Fibroblast of skin of right quadriceps (primary cell): ENCODE measurements at regions not wholly inside any gene's neighbourhood (a gene's known extent, or its start where the extent isn't known, plus 50 kb on each side); places are given as distances from the start of the nearest gene placed in this dataset.
A peak's percentile ranks its signal among the peaks of the same experiment; 100 is the strongest.
"Not testable (repeated sequence)": the region's sequence is repeated elsewhere in the genome, so short reads cannot be mapped to it uniquely, and the experiment has no call there.

Experiments
- DNase-seq: peaks from one replicate; pipeline ENCODE4 v3.0.0-alpha.2; 2013

- DNase-seq = no peak
Measured at GRCh38 chrX:45527834-45528233, 327.2 kb upstream of the DIPK2B start.

GRCh38 chrX:45524805-45525204 is 324.1 kb upstream of the DIPK2B start:
- DNase-seq = no peak

DNA sequence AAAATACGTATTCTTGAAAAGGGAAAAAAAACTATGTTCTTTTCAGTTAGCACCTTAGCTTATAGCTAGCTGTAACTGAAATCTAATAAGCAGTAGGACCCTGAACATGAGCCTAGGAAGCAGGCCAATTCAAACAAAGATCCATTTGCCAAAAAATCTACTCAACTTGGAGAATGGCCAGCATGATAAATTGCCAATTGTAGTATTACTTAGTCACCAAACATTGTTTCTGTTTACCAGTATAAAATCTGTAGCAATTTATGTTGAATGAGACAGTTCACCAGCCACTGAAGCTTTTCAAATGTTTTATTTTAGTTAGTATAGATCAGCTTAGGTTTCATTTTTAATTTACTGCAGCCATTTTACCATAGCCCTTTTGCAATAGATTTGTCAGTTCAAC is 323.6 kb upstream of the DIPK2B start:
- DNase-seq = peak; percentile 73

GRCh38 chrX:45518552-45518951 is 317.9 kb upstream of the DIPK2B start:
- no peak for DNase-seq

GRCh38 chrX:45517090-45517973 is 316.7 kb upstream of the DIPK2B start:
- DNase-seq = peak; percentile 85

- peak; percentile 91 for DNase-seq
Measured at GRCh38 chrX:45515262-45516215, 314.9 kb upstream of the DIPK2B start.

- DNase-seq = no peak
Measured at GRCh38 chrX:45513042-45513441, 312.4 kb upstream of the DIPK2B start.

- peak; percentile 72 for DNase-seq
Measured at GRCh38 chrX:45508454-45508853, 307.8 kb upstream of the DIPK2B start.

GRCh38 chrX:45506149-45506730 is 305.6 kb upstream of the DIPK2B start:
- no peak for DNase-seq

DNA sequence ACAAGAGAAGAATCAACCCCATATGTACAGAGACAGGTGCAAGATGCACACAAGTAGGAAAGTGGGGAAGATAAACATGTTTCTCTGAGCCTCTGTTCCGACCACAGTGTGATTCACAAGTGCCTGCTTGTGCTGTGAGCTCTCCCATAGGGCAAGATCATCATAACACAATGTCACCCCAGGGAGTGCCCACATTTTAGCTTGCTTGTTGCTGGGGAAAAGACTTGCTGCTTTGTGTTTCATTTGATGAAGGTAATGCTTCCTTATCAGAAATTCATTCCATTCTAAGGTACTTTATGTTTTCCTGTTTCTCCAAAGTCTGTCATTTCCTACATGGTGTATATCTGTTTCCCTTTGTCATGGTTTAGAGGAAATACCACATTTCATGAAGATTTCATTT is 304.5 kb upstream of the DIPK2B start:
- DNase-seq = peak; percentile 54

GRCh38 chrX:45503787-45504362 is 303.2 kb upstream of the DIPK2B start:
- DNase-seq = not testable (repeated sequence)

DNA sequence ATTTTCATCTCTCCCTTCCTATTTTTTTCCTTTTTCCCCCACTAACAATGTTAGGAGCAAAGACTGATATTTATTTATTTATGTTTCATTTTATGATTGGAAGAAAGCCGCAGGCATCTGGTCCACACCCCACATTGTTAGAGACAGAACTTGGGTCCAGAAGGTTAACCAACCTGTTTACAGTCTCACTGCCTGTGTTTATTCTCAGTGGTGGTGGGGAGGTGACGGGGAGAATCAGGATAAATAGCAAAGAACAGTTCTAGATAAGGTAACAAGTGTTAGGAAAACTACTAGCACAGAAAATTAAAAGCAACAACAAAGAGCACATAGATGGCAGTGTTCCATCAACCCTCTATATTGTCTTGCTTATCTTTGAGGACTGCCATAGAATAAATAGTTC is 301.7 kb upstream of the DIPK2B start:
- DNase-seq = no peak

DNA sequence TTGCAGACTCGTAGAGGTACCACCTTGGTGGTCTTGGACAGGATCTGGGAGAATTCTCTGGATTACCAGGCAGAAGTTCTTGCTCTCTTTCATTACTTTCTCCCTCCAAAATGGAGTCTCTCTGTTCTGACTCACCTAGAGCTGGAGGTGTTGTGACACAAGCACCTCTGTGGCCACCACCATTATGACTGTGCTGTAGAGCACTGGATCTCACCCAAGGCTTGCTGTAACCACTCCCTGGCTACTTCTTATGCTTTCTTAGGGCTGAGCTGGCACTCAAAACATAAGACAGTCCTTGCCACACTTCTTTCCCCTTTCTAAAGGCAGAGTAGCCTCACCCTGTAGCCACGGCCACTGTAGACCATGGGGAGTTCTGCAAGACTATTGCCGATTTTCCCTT is 296.6 kb upstream of the DIPK2B start:
- DNase-seq = no peak

- DNase-seq = peak; percentile 41
Measured at GRCh38 chrX:45485719-45486118, 285.0 kb upstream of the DIPK2B start.

DNA sequence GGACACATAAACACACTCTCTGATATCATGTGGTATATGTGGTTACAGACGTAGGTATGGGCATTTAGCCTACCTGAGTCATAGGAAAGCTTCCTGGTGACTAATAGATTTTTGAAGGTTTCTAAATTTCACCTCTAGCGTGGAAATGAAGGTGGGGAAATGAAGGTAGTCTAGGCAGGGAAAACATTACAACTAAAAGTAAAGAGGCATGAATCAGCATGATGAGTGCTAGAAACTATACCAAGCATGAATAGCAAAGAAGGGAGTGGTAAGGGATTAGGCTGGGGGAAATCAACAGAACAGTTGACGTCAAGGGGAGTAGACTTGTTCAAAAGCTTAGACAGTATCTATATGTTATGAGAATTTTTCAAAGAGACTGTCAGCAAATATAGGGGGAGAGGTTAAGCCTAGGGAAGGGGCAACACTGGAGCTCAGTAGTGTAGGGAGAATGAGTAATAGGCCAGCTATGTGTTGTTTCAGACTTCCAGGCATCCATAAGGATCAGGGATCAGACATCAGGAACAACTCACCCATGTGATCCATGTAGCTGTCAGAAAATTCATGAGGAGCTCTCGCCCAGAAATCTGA is 279.3 kb upstream of the DIPK2B start:
- DNase-seq = peak; percentile 97

DNA sequence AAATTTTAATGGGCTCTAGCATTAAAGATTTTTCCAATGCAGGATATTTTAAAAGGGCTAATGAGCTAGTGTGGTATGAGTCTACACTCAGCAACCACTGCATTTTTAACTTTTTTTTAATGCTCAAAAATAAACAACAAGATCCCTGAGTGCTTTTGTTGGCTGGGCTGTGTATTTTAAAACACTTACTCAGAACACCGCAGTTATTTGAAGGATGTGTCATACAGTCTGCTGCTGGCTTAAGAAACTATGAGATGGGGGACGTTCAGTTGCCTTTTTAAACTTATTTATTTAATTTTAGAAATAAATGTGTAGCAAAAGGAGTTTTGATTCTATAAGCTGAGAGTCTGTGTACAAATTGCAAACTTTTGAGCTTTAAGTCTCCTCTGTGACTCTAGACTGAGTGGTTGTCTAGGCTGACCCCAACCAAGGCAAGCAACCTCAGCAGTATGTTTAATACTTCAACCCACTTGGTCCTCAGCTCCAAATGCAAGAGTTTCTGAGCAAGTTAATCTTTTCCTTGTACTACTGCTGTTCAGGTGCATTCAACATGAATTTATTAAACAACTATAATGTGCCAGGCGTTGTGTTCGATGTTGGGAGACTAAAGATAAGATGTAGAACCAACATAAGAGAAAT is 278.6 kb upstream of the DIPK2B start:
- DNase-seq = peak; percentile 94

DNA sequence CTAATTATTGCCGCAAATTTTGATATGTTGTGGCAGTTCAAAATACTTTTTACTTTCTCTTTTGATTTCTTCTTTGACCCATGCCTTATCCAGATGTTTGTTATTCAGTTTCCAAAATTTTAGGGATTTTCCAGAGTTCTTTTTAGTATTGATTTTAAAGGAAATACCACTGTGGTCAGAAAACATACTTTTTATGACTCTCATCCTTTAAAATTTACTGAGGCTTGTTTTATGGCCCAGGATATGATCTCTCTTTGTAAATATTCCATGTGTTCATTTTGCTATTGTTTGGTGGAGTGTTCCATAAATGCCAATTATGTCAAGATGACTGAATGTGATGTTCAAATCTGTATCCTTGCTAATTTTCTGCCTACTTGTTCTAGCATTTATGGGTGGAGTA is 272.3 kb upstream of the DIPK2B start:
- peak; percentile 88 for DNase-seq

DNA sequence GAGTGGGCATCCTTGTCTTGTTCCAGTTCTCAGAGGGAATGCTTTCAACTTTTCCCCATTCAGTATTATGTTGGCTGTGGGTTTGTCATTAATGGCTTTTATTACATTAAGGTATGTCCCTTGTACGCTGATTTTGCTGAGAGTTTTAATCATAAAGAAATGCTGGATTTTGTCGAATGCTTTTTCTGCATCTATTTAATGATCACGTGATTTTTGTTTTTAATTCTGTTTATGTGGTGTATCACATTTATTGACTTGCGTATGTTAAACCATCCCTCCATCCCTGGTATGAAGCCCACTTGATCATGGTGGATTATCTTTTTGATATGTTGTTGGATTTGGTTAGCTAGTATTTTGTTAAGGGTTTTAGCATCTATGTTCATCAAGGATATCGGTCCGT is 266.9 kb upstream of the DIPK2B start:
- not testable (repeated sequence) for DNase-seq

DNA sequence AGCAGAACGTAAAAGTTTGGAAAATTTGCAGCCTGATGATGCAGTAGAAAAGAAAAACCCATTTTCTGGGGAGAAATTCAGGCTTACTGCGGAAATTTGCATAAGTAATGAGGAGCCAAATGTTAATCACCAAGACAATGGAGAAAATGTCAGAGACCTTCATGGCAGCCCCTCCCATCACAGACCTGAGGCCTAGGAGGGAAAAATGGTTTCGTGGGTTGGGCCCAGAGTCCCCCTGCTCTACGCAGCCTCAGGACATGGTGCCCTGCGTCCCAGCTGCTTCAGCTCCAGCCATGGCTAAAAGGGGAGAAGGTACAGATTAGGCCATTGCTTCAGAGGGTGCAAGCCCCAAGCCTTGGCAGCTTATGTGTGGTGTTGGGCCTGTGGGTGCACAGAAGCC is 255.1 kb upstream of the DIPK2B start:
- DNase-seq = not testable (repeated sequence)

DNA sequence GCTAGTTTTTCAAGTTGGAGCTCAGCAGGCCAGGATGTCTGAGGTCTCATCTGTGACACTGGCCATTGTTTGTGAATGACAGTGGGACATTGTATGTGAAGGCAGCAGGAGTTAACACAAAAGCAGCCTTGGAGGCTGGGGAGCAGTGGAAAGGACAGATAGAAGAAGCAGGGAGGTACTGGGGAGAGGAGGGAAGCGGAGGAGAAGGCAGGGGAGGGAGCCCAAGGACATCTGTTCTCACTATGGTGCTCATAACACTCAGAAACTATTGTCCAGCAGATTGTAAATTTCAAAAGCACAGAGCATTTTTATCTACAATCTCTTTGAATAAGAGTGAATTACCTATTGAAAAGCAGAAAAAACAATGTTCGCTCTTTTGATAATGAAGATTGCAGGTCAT is 253.6 kb upstream of the DIPK2B start:
- DNase-seq = no peak

DNA sequence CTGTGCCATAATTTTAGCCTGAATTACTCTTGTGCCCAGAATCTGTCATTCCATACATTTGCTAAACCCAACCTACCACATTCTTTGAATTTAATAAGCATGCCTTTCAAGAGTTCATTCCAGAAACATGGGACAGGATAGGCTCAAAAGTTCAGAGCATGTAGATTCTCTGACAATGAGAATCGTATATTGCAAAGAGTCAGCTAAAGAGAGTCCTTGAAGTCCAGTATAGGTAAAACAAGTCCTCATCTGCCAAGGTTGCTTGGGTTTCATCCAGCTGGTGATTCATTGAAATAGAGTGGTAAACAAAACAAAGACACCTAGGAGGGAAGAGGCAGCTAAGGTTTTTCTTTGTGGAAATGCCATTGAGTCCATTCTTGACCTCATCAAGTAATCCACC is 249.3 kb upstream of the DIPK2B start:
- peak; percentile 75 for DNase-seq

- DNase-seq = no peak
Measured at GRCh38 chrX:45447995-45448394, 247.3 kb upstream of the DIPK2B start.
